ENCODE measurements at regions not wholly inside any gene's neighbourhood (a gene's known extent, or its start where the extent isn't known, plus 50 kb on each side); places are given as distances from the start of the nearest gene placed in this dataset.

DNA sequence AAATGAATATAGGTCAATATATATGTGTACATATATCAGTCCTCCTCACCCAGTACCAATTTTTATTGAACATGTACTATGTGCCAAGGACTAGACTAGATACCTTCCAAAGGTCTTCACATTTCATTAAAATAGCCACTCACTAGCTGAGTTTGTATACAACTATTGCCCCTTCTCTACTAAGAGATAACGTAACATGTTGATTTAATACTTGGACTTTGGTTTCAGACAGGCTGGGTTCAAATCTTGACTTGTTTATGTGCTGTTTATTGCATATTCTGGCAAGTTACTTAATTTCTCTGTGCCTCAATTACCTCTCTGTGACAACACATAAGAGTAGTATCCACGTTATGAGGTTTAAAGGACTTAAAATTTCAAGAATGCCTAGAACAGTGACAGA lies 184.5 kb downstream of the MTX2 start:
- ChIA-PET CTCF (interaction anchor here (1.0 to 16.2 kb wide), 26 partner anchors 9 to 323 kb away, joined by 3 to 315 read pairs (median 10); partner anchors contain the start of genes HOXD3 and HOXD8), POLR2A (no interaction called here)
- TF ChIP-seq, protein P1, sequence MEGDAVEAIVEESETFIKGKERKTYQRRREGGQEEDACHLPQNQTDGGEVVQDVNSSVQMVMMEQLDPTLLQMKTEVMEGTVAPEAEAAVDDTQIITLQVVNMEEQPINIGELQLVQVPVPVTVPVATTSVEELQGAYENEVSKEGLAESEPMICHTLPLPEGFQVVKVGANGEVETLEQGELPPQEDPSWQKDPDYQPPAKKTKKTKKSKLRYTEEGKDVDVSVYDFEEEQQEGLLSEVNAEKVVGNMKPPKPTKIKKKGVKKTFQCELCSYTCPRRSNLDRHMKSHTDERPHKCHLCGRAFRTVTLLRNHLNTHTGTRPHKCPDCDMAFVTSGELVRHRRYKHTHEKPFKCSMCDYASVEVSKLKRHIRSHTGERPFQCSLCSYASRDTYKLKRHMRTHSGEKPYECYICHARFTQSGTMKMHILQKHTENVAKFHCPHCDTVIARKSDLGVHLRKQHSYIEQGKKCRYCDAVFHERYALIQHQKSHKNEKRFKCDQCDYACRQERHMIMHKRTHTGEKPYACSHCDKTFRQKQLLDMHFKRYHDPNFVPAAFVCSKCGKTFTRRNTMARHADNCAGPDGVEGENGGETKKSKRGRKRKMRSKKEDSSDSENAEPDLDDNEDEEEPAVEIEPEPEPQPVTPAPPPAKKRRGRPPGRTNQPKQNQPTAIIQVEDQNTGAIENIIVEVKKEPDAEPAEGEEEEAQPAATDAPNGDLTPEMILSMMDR (IDR thresholded peaks at IDR 0.05; ENCODE audit: insufficient read depth, low read length, missing control alignments), result no peak
- no peak overlapping the region for H3K4me3 ChIP-seq (ENCODE audit: low read depth, low read length)
- DNase-seq (ENCODE audit: low read depth, low spot score), result no peak

DNA sequence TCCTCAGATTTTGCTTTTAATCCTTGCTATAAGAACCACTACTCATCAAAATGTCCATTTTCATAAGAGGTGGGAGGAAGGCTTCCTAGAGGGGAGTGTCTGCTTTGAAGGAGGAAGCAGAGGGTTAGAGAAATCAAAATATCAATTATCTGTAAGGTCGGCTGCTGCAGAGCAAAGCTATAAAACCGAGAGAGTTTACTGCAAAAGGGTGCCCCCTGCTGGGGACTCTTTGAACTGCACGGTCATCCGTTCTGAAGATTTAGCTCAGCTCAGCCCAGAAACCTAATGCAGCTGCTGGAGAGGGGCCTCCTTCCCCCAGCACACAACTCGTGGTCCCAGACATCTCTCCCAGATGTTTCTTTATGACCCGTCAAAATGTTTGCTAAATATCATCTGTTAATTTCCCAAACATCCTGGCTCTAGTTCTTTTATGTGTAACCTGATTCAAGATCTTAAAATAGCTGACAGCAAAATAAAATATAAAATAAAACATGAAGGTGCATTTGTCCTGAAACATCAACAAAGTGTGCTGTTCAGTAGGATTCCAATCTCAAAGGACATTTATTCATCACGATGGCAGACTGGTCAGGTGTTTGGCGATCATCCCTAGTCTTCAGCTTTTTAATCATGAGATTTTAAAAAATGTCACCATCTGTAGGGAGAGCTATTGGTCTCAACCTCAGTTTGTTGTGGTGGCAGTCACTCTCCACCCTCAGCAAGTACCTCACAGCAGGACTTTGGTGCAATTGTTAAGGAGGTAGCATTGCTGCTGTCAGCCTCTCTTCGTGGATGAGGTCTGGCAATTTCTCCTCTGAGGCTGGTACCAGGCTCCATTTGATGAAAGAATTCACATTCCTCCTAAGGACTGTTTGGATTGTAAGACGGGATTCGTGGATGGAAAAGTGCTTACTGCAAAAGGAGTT lies 185.9 kb downstream of the MTX2 start:
- TF ChIP-seq, protein P1 (IDR thresholded peaks at IDR 0.05; ENCODE audit: insufficient read depth, low read length, missing control alignments), result peak; percentile 71
- CTCF ChIA-PET, result interaction anchor here (0.6 to 16.2 kb wide), 80 partner anchors 8 to 958 kb away, joined by 3 to 315 read pairs (median 4); partner anchors contain the start of genes HOXD1, HOXD3, HOXD4 and HOXD8
- POLR2A ChIA-PET, result interaction anchor here (1.0 to 1.1 kb wide), 3 partner anchors 99 to 314 kb away, joined by 3 to 4 read pairs (median 3); no protein-coding TSS in a partner anchor
- no peak for DNase-seq (ENCODE audit: low read depth, low spot score)
- no peak overlapping the region for H3K4me3 ChIP-seq (ENCODE audit: low read depth, low read length)

DNA sequence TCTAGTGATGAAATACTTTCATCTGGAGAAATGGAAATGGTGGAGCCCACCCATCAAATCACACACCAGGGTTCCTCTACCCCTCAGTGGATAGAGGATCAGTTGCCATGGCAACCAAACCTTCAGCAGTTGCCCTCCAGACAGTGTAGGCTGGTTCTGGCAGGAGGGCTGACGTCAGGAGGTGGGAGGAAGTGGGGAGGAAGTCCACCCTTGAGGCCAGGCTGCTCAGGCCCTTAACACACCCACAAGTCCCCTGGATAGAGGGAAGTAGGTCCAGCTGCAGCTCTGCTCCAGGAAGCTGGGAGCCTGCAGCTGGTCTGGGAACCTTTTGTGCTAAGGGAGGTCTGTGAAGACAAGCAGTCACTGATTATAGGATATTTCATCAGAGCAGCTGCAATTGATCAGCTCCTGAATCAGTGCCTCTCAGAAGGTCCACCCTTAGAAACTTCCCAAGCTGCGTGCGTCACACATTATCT lies 186.6 kb downstream of the MTX2 start:
- ChIA-PET POLR2A (no interaction called here), CTCF (interaction anchor here (0.8 to 16.2 kb wide), 51 partner anchors 7 to 693 kb away, joined by 3 to 315 read pairs (median 6); partner anchors contain the start of genes HOXD1, HOXD3, HOXD4 and HOXD8)
- H3K4me3 ChIP-seq (ENCODE audit: low read depth, low read length), result no peak overlapping the region
- TF ChIP-seq, protein P1 (IDR thresholded peaks at IDR 0.05; ENCODE audit: insufficient read depth, low read length, missing control alignments), result no peak
- no peak for DNase-seq (ENCODE audit: low read depth, low spot score)

DNA sequence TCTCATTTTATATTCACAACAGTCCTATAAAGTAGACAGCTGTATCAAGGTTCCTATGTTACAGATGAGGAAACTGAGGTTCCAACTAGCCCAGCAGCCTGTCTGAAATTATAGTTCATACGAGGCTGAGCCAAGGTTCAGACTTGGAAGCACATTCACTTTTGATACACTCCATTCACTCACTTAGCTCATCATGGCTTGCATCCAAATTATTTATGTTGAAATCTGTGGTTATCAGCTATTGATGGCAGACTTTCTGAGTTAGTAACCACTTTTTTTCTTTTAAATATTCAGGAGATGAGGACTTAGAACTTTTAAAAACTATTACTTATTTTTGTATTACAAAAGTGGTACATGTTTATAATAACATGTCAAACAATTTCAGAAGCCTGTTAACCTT lies 188.2 kb downstream of the MTX2 start:
- TF ChIP-seq, protein P1 (IDR thresholded peaks at IDR 0.05; ENCODE audit: insufficient read depth, low read length, missing control alignments), result no peak
- POLR2A ChIA-PET, result no interaction called here
- no peak overlapping the region for H3K4me3 ChIP-seq (ENCODE audit: low read depth, low read length)
- CTCF ChIA-PET, result interaction anchor here (1.0 to 16.2 kb wide), 8 partner anchors 9 to 327 kb away, joined by 3 to 315 read pairs (median 48); partner anchors contain the start of gene HOXD8
- DNase-seq (ENCODE audit: low read depth, low spot score), result no peak

DNA sequence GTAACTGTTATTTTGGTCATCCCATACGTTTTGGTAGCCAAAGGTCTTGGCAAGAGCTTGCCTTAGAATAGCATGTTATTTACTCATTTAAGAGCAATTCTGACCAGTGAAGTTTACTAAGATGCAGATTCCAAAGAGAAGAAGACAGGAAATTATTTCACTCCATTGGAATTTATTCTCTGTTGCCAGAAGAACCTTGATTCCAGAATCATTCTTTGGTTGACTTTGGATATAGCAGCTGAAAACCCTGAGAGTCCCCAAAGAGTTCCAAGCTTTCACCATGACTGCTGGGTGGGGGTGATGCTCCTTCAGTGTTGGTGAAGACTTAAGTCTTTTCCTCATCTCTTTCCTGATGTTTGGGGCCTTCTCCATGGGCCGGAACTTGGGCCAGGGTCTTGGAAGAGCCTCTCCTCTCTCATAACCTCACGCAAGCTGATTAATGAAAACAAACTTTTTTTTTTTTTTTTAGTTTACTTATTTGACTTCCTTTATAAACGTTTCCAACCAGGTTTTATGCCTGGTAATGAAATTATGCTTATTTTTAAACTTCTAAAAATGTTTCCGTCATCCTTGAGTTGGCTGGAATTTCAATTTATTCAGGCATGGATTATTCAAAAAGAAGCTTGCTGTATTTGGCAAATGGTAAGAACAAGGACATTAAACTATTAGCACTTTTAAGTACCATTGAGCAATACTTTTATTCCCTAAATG lies 192.0 kb downstream of the MTX2 start:
- ChIA-PET CTCF (interaction anchor here (0.8 to 4.8 kb wide), 7 partner anchors 11 to 321 kb away, joined by 3 to 31 read pairs (median 6); no protein-coding TSS in a partner anchor), POLR2A (no interaction called here)
- no peak overlapping the region for H3K4me3 ChIP-seq (ENCODE audit: low read depth, low read length)
- no peak for DNase-seq (ENCODE audit: low read depth, low spot score)
- TF ChIP-seq, protein P1 (IDR thresholded peaks at IDR 0.05; ENCODE audit: insufficient read depth, low read length, missing control alignments), result no peak

All from AG04449 (cell line).